ENCODE measurements at regions not wholly inside any gene's neighbourhood (a gene's known extent, or its start where the extent isn't known, plus 50 kb on each side); places are given as distances from the start of the nearest gene placed in this dataset.

DNA sequence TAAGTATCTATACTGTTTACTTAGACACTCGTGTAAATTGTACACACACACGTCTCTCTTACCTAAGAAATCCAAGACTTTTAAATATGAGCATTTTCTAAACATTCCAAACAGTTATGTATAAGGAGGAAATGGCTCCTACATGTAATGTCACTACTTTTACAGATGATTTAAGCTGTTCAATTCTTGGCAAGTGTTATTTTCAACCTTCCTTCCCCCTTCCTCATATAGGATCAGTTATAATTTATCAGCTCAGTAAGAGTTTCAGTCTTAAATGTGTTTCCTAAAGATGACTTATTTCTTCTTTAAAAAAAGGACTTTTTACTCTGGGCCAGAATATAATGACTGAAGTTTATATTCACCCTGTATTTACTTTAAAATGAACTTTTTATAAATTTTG, 601.1 kb downstream of the ANKRD50 start:
- peaks cover 20% of the 10 kb centered on the region for H3K4me1 Mint-ChIP-seq (ENCODE audit: low read depth, unreplicated experiment)

DNA sequence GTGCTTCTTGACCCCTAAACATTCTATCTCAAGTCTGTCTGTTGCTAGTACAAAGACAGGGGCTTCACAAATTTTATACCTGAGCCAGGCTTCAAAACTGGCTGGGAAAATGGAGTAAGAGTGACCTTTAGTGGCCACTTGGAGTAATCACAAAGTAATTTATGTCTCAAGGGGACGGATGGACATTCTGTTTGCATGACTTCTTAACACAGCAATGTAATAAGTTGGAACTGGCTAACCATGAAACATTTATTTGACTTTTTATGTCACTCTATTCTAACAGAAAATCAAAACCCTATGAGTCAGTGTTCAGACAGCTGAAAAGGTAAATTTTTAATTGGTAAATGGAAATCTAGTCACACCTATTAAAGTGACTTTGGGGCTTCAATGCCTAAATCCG, 600.6 kb downstream of the ANKRD50 start:
- no peak overlapping the region for H3K4me3 ChIP-seq (ENCODE audit: insufficient read depth, low read depth, low read length)
- no peak overlapping the region for H3K4me3 Mint-ChIP-seq (ENCODE audit: unreplicated experiment)
- no peaks in the 10 kb centered on the region for H3K79me2 ChIP-seq (ENCODE audit: insufficient read depth, low read length)
- no peak overlapping the region for H3K27ac ChIP-seq (ENCODE audit: low read depth, low read length)
- H3K9me3 ChIP-seq (ENCODE audit: insufficient read depth, low read depth, low read length) = no peaks in the 10 kb centered on the region
- H4K20me1 ChIP-seq (ENCODE audit: insufficient read depth, low read length) = no peaks in the 10 kb centered on the region
- no peak overlapping the region for H3K9ac ChIP-seq (ENCODE audit: low read length)
- TF ChIP-seq, protein P1, sequence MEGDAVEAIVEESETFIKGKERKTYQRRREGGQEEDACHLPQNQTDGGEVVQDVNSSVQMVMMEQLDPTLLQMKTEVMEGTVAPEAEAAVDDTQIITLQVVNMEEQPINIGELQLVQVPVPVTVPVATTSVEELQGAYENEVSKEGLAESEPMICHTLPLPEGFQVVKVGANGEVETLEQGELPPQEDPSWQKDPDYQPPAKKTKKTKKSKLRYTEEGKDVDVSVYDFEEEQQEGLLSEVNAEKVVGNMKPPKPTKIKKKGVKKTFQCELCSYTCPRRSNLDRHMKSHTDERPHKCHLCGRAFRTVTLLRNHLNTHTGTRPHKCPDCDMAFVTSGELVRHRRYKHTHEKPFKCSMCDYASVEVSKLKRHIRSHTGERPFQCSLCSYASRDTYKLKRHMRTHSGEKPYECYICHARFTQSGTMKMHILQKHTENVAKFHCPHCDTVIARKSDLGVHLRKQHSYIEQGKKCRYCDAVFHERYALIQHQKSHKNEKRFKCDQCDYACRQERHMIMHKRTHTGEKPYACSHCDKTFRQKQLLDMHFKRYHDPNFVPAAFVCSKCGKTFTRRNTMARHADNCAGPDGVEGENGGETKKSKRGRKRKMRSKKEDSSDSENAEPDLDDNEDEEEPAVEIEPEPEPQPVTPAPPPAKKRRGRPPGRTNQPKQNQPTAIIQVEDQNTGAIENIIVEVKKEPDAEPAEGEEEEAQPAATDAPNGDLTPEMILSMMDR (IDR thresholded peaks at IDR 0.05; ENCODE audit: insufficient read depth, low read depth, low read length) = peak; percentile 77
- TF ChIP-seq EZH2 (IDR thresholded peaks at IDR 0.05; ENCODE audit: insufficient read depth, low read length) = no peak
- peaks cover 20% of the 10 kb centered on the region for H3K4me1 Mint-ChIP-seq (ENCODE audit: low read depth, unreplicated experiment)
- peak overlapping the region; percentile 14 for H3K27ac Mint-ChIP-seq (ENCODE audit: unreplicated experiment)
- no peak overlapping the region for H2AFZ ChIP-seq (ENCODE audit: low read depth, low read length)
- H3K36me3 ChIP-seq (ENCODE audit: insufficient read depth, low read length) = no peaks in the 10 kb centered on the region
- no peaks in the 10 kb centered on the region for H3K27me3 Mint-ChIP-seq (ENCODE audit: low read depth, unreplicated experiment)
- peaks cover 5% of the 10 kb centered on the region for H3K4me1 ChIP-seq (ENCODE audit: insufficient read depth, low read length)
- H3K9me3 Mint-ChIP-seq (ENCODE audit: unreplicated experiment) = no peaks in the 10 kb centered on the region
- DNase-seq (ENCODE audit: low read depth) = peak; percentile 76
- H3K4me2 ChIP-seq (ENCODE audit: low read length) = no peak overlapping the region
- H3K27me3 ChIP-seq (ENCODE audit: insufficient read depth, low read length) = no peaks in the 10 kb centered on the region
- H3K36me3 Mint-ChIP-seq (ENCODE audit: low read depth, unreplicated experiment) = no peaks in the 10 kb centered on the region
- peak; percentile 76 for FAIRE-seq

More for the DNA sequence above, 601.1 kb downstream of the ANKRD50 start:
- DNase-seq (ENCODE audit: low read depth) (no peak), FAIRE-seq (no peak)
- Histone ChIP-seq H3K4me3 (ENCODE audit: insufficient read depth, low read depth, low read length) (no peak overlapping the region), H2AFZ (ENCODE audit: low read depth, low read length) (no peak overlapping the region), H3K27me3 (ENCODE audit: insufficient read depth, low read length) (no peaks in the 10 kb centered on the region), H3K4me2 (ENCODE audit: low read length) (no peak overlapping the region), H3K36me3 (ENCODE audit: insufficient read depth, low read length) (no peaks in the 10 kb centered on the region), H3K4me1 (ENCODE audit: insufficient read depth, low read length) (peaks cover 5% of the 10 kb centered on the region), H3K79me2 (ENCODE audit: insufficient read depth, low read length) (no peaks in the 10 kb centered on the region), H3K27ac (ENCODE audit: low read depth, low read length) (no peak overlapping the region), H4K20me1 (ENCODE audit: insufficient read depth, low read length) (no peaks in the 10 kb centered on the region), H3K9ac (ENCODE audit: low read length) (no peak overlapping the region), H3K9me3 (ENCODE audit: insufficient read depth, low read depth, low read length) (no peaks in the 10 kb centered on the region)
- Mint-ChIP-seq H3K4me3 (ENCODE audit: unreplicated experiment) (no peak overlapping the region), H3K27me3 (ENCODE audit: low read depth, unreplicated experiment) (no peaks in the 10 kb centered on the region), H3K27ac (ENCODE audit: unreplicated experiment) (peak overlapping the region; percentile 75), H3K9me3 (ENCODE audit: unreplicated experiment) (no peaks in the 10 kb centered on the region), H3K36me3 (ENCODE audit: low read depth, unreplicated experiment) (no peaks in the 10 kb centered on the region)
- no peak for TF ChIP-seq EZH2 (IDR thresholded peaks at IDR 0.05; ENCODE audit: insufficient read depth, low read length)
- TF ChIP-seq, protein P1 (IDR thresholded peaks at IDR 0.05; ENCODE audit: insufficient read depth, low read depth, low read length) = no peak

DNA sequence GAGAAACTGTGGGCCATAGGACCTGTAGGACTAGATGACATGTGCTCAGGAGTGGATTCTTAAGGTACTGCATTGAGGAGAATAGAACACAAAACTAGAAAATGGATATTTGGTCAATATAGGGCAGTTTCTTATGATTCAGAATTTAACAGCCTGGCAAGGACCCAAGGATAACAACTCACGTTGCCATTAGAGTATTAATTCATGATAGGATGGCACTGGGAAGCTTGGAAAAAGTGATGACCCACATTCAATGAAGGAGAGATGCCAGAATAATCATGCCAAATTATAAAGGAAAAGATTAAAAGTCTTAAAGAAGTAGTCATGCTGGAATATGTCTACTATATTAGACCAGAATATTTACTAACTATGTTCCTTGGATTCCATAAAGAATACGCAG, 594.5 kb downstream of the ANKRD50 start:
- H3K9ac ChIP-seq (ENCODE audit: low read length) = no peak overlapping the region
- H3K9me3 Mint-ChIP-seq (ENCODE audit: unreplicated experiment) = no peaks in the 10 kb centered on the region
- no peaks in the 10 kb centered on the region for H3K36me3 ChIP-seq (ENCODE audit: insufficient read depth, low read length)
- no peak for TF ChIP-seq EZH2 (IDR thresholded peaks at IDR 0.05; ENCODE audit: insufficient read depth, low read length)
- TF ChIP-seq, protein P1 (IDR thresholded peaks at IDR 0.05; ENCODE audit: insufficient read depth, low read depth, low read length) = no peak
- H3K4me3 Mint-ChIP-seq (ENCODE audit: unreplicated experiment) = no peak overlapping the region
- no peak overlapping the region for H3K27ac Mint-ChIP-seq (ENCODE audit: unreplicated experiment)
- H3K4me1 ChIP-seq (ENCODE audit: insufficient read depth, low read length) = no peaks in the 10 kb centered on the region
- no peaks in the 10 kb centered on the region for H3K36me3 Mint-ChIP-seq (ENCODE audit: low read depth, unreplicated experiment)
- no peak overlapping the region for H3K4me3 ChIP-seq (ENCODE audit: insufficient read depth, low read depth, low read length)
- no peak for DNase-seq (ENCODE audit: low read depth)
- no peaks in the 10 kb centered on the region for H4K20me1 ChIP-seq (ENCODE audit: insufficient read depth, low read length)
- H3K27ac ChIP-seq (ENCODE audit: low read depth, low read length) = no peak overlapping the region
- H3K4me2 ChIP-seq (ENCODE audit: low read length) = no peak overlapping the region
- peaks cover 8% of the 10 kb centered on the region for H3K4me1 Mint-ChIP-seq (ENCODE audit: low read depth, unreplicated experiment)
- no peaks in the 10 kb centered on the region for H3K27me3 Mint-ChIP-seq (ENCODE audit: low read depth, unreplicated experiment)
- FAIRE-seq = no peak
- H2AFZ ChIP-seq (ENCODE audit: low read depth, low read length) = no peak overlapping the region
- no peaks in the 10 kb centered on the region for H3K9me3 ChIP-seq (ENCODE audit: insufficient read depth, low read depth, low read length)
- H3K27me3 ChIP-seq (ENCODE audit: insufficient read depth, low read length) = no peaks in the 10 kb centered on the region
- H3K79me2 ChIP-seq (ENCODE audit: insufficient read depth, low read length) = no peaks in the 10 kb centered on the region
